HAP-1 (cell line): ENCODE measurements at regions not wholly inside any gene's neighbourhood (a gene's known extent, or its start where the extent isn't known, plus 50 kb on each side); places are given as distances from the start of the nearest gene placed in this dataset.

Experiments used
- DNase-seq, 2 experiments: peaks; one replicate each; pipeline ENCODE4 v3.0.0-alpha.2; 2016 to 2020; ENCODE audit warnings: low spot score in 2 of 2
- H3K27me3 ChIP-seq: fragments of 250-450 bp; sonication (Bioruptor Pico); 2 replicates; pipeline ENCODE4 v1.5.1; 2020; ENCODE audit warnings: low read depth, mild to moderate bottlenecking, moderate library complexity
- H3K36me3 ChIP-seq: fragments of 250-450 bp; sonication (Bioruptor Pico); replicated peaks from 2 replicates; pipeline ENCODE4 v1.5.1; 2020; ENCODE audit warnings: mild to moderate bottlenecking
- H3K4me1 ChIP-seq: fragments of 250-450 bp; sonication (Bioruptor Pico); 2 replicates; pipeline ENCODE4 v1.5.1; 2020; ENCODE audit warnings: mild to moderate bottlenecking
- H3K4me3 ChIP-seq: fragments of 250-450 bp; sonication (Bioruptor Pico); 2 replicates; pipeline ENCODE4 v1.5.1; 2020; ENCODE audit warnings: mild to moderate bottlenecking, moderate library complexity
- H3K9me3 ChIP-seq: fragments of 250-450 bp; sonication (Bioruptor Pico); 2 replicates; pipeline ENCODE4 v1.5.1; 2020; ENCODE audit warnings: mild to moderate bottlenecking, moderate library complexity
- in situ Hi-C: fragments of 300-500 bp; cut with MboI; formaldehyde crosslinking; loops from 3 replicates; pipeline ENCODE4 v1.14.3; 2020; ENCODE audit warnings: low sequenced_read_pairs, inconsistent platforms, mixed read lengths

DNA sequence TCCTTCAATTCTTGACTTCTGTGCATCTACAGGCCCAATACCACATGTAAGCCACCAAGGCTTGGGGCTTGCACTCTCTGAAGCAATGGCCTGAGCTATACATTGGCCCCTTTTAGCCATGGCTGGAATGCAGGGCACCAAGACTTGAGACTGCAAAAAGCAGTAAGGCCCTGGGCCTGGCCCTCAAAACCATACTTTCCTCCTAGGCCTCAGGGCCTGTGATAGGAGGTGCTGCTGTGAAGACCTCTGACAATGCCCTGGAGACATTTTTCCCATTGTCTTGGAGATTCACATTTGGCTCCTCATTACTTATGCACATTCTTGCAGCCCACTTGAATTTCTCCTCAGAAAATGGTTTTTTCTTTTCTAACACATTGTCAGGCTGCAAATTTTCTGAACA, 68.5 kb upstream of the FSTL5 start:
- in situ Hi-C loops = no loop called here
- Histone ChIP-seq H3K9me3 (no peaks in the 10 kb centered on the region), H3K4me1 (no peaks in the 10 kb centered on the region), H3K36me3 (no peaks in the 10 kb centered on the region), H3K27me3 (no peaks in the 10 kb centered on the region), H3K4me3 (no peak overlapping the region)
- no peak for DNase-seq

DNA sequence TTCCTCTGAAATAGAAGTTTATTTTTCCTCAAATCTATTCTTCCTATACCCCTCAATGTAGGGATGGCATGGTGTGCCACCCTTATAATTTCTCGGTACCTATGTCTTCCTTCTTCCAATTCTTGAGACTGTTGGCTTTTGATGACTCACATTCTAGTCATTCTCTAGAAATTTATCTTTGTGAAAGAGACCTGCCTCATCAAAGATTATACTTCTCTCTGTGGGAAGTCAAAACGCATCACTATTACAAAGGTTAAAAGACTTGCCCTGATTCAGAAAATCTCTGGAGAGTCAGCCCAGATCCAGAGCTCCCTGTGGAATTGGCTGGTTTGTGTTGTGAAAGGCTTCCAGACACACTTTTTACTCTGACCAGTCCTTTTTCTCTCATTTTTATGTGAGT, 65.9 kb upstream of the FSTL5 start:
- H3K36me3 ChIP-seq = no peaks in the 10 kb centered on the region
- no peak for DNase-seq
- no peaks in the 10 kb centered on the region for H3K4me1 ChIP-seq
- H3K27me3 ChIP-seq = no peaks in the 10 kb centered on the region
- H3K9me3 ChIP-seq = no peaks in the 10 kb centered on the region
- in situ Hi-C loops = no loop called here
- H3K4me3 ChIP-seq = no peak overlapping the region

GRCh38 chr4:162221148-162221547, 57.3 kb upstream of the FSTL5 start:
- no peak for DNase-seq
- in situ Hi-C loops = no loop called here
- Histone ChIP-seq H3K4me1 (no peaks in the 10 kb centered on the region), H3K27me3 (no peaks in the 10 kb centered on the region), H3K4me3 (no peak overlapping the region), H3K9me3 (no peaks in the 10 kb centered on the region), H3K36me3 (no peaks in the 10 kb centered on the region)
